K562 (cell line): ENCODE measurements at regions not wholly inside any gene's neighbourhood (a gene's known extent, or its start where the extent isn't known, plus 50 kb on each side); places are given as distances from the start of the nearest gene placed in this dataset.
A peak's percentile ranks its signal among the peaks of the same experiment; 100 is the strongest.
"Not testable (repeated sequence)": the region's sequence is repeated elsewhere in the genome, so short reads cannot be mapped to it uniquely, and the experiment has no call there.

Experiments
- ATAC-seq: fragments of 200-7000 bp; cut with Tn5 transposase; 3 replicates; pipeline ENCODE4 v1.9.1; 2020; ENCODE audit warnings: moderate library complexity
- BruUV-seq: library from RNA; stranded (reverse); fragments of 400-500 nt; replicated peaks from 2 replicates; lab custom pipeline; 2021; lab: Mats Ljungman, UMichigan
- CTCF ChIA-PET: fragments of 300-600 bp; formaldehyde crosslinking; extraction: SDS; loops from one replicate; lab custom pipeline; 2021; ENCODE audit warnings: low intra/inter-chr PET ratio; lab: Yijun Ruan, JAX
- POLR2A ChIA-PET: fragments of 300-600, 350-650 bp; sonication (Branson Sonifier 250); formaldehyde crosslinking; extraction: SDS; loops from one replicate; lab custom pipeline; 2021; ENCODE audit warnings: antibody characterized with exemption, inconsistent platforms; lab: Yijun Ruan, JAX
- DNase-seq, 4 experiments: peaks; one replicate each; pipeline versions ENCODE4 v3.0.0 to v3.0.0-alpha.2; 2011 to 2018; ENCODE audit warnings: low spot score in 3 of 4, mixed read lengths in 3 of 4; ENCODE audit errors: extremely low read depth in 1 of 4
- FAIRE-seq: peaks from 2 replicates; lab custom pipeline; 2011; peaks lifted over from hg19 to GRCh38; lab: Jason Lieb, UNC
- H2AFZ ChIP-seq: 2 replicates; pipeline ENCODE4 v1.6.0; 2011; ENCODE audit warnings: low read depth, low read length, control low read depth, inconsistent platforms
- H3K27ac ChIP-seq: fragments of 200-600 bp; 3 replicates; pipeline ENCODE4 v1.8.0; 2011; ENCODE audit warnings: low read depth, mild to moderate bottlenecking, control low read depth, inconsistent platforms, low read length, moderate library complexity, mixed read lengths; ENCODE audit errors: extremely low read depth
- H3K27me3 ChIP-seq, 2 experiments: fragments of 300-600 bp in 1 of 2; 2 replicates in 1 of 2; 3 replicates in 1 of 2; pipeline versions ENCODE4 v1.6.0 to v1.8.0; 2011; ENCODE audit warnings: inconsistent platforms in 2 of 2, low read length in 2 of 2, mild to moderate bottlenecking in 1 of 2, mixed read lengths in 1 of 2, moderate library complexity in 1 of 2; ENCODE audit not compliant: control insufficient read depth in 2 of 2, insufficient read depth in 2 of 2
- H3K36me3 ChIP-seq: fragments of 300-600 bp; 3 replicates; pipeline ENCODE4 v1.8.0; 2011; ENCODE audit warnings: mild to moderate bottlenecking, low read length, inconsistent platforms; ENCODE audit not compliant: control insufficient read depth, insufficient read depth
- H3K4me1 ChIP-seq, 2 experiments: fragments of 200-600 bp in 1 of 2; replicated peaks in 1 of 2; 2 replicates in 1 of 2; 3 replicates in 1 of 2; pipeline versions ENCODE4 v1.5.1 to v1.8.0; 2011; ENCODE audit warnings: inconsistent platforms in 2 of 2, low read length in 2 of 2, mild to moderate bottlenecking in 1 of 2, mixed read lengths in 1 of 2, moderate library complexity in 1 of 2; ENCODE audit not compliant: control insufficient read depth in 2 of 2, insufficient read depth in 2 of 2
- H3K4me2 ChIP-seq: 2 replicates; pipeline ENCODE4 v1.6.1; 2011; ENCODE audit warnings: low read length, control low read depth, inconsistent platforms, mixed read lengths; ENCODE audit not compliant: insufficient read depth
- H3K4me3 ChIP-seq: fragments of 200-600 bp; sonication (generic), shearing (Covaris generic); 2 replicates; pipeline ENCODE4 v1.5.1; 2016; ENCODE audit warnings: control low read depth, inconsistent platforms
- H3K79me2 ChIP-seq: fragments of 200-600 bp; 3 replicates; pipeline ENCODE4 v1.8.0; 2011; ENCODE audit warnings: low read length, inconsistent platforms; ENCODE audit not compliant: control insufficient read depth, insufficient read depth
- H3K9ac ChIP-seq, 2 experiments: 2 replicates each; pipeline versions ENCODE4 v1.6.0 to v1.6.1; 2011; ENCODE audit warnings: low read depth in 2 of 2, low read length in 2 of 2, control low read depth in 1 of 2, inconsistent platforms in 1 of 2, mild to moderate bottlenecking in 1 of 2, mixed read lengths in 1 of 2; ENCODE audit not compliant: insufficient read depth in 1 of 2
- H3K9me1 ChIP-seq: one replicate; pipeline ENCODE4 v1.6.0; 2011; ENCODE audit warnings: inconsistent platforms, mild to moderate bottlenecking, low read length, moderate library complexity; ENCODE audit not compliant: control insufficient read depth, insufficient read depth
- H3K9me3 ChIP-seq: replicated peaks from 2 replicates; pipeline ENCODE4 v1.5.1; 2011; ENCODE audit warnings: low read depth, low read length, inconsistent platforms; ENCODE audit not compliant: control insufficient read depth, insufficient read depth
- H4K20me1 ChIP-seq: replicated peaks from 2 replicates; pipeline ENCODE4 v1.6.1; 2011; ENCODE audit warnings: low read length, inconsistent platforms, mixed read lengths; ENCODE audit not compliant: control insufficient read depth, insufficient read depth
- HCFC1 ChIP-seq: IDR thresholded peaks from 2 replicates; pipeline ENCODE4 v1.6.1; 2012; ENCODE audit warnings: low read depth, low read length, improper control_type of control experiment
- ILK ChIP-seq: fragments of 450-650 bp; IDR thresholded peaks from 2 replicates; pipeline ENCODE4 v1.6.1; 2016; ENCODE audit warnings: missing genetic modification characterization, low read depth, mild to moderate bottlenecking, missing compliant biosample characterization, moderate library complexity, borderline replicate concordance
- MAFF ChIP-seq: IDR thresholded peaks from 2 replicates; pipeline ENCODE4 v1.6.1; 2012; ENCODE audit warnings: low read length, improper control_type of control experiment
- MECOM ChIP-seq: fragments of 250-450 bp; sonication (Bioruptor Pico); IDR thresholded peaks from 2 replicates; pipeline ENCODE4 v1.8.0; 2022; ENCODE audit warnings: inconsistent platforms
- SMARCC2 ChIP-seq: fragments of 450-650 bp; IDR thresholded peaks from 2 replicates; pipeline ENCODE4 v1.6.1; 2017; ENCODE audit warnings: antibody characterized with exemption, moderate library complexity, mild to moderate bottlenecking, low read depth
- WGBS: fragments of 100-300 bp; shearing (Covaris generic); methylation state at CpG from one replicate; pipeline ENCODE4 v1.1.6; 2016; ENCODE audit warnings: low coverage, mixed read lengths; ENCODE audit not compliant: insufficient coverage; ENCODE audit errors: missing lambda C conversion rate; 5-methylcytosine and 5-hydroxymethylcytosine counted together
- in situ Hi-C: fragments of 300-500 bp; cut with MboI; formaldehyde crosslinking; loops from 4 replicates; pipeline ENCODE4 v1.15.0; 2018; ENCODE audit warnings: inconsistent platforms, mixed read lengths
- intact Hi-C: fragments of 100-400 bp; cut with micrococcal nuclease; formaldehyde crosslinking; loops from 2 replicates; pipeline ENCODE4 v1.14.2; 2022
- TF ChIP-seq, protein P1 (sequence below): fragments of 450-650 bp; IDR thresholded peaks from 2 replicates; pipeline ENCODE4 v1.6.1; 2016; ENCODE audit warnings: low read depth
- TF ChIP-seq, protein P2 (sequence below): sonication (generic); formaldehyde crosslinking; IDR thresholded peaks from 2 replicates; pipeline ENCODE4 v1.5.0; 2020; ENCODE audit warnings: missing genetic modification reagents

DNA sequence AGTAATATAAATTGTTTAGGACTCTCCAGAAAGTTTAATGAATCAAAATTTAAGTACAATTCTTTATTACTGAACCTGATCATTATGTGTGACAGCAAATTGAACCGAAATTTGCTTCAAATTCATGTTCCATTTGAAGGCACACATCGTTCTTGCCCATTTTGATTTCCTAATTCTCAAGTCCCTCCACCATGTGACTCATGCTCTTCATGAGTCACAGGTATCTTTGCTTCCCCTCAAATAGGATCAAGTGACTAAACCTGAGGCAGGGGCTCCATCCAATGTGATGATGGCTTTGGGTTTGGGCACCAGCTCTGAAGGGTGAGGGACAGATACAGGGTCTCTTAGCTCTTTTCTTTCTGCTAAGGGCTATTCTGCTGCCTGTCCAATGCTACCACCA, 86.1 kb downstream of the THSD1 start (continued):
- TF ChIP-seq, protein P1, sequence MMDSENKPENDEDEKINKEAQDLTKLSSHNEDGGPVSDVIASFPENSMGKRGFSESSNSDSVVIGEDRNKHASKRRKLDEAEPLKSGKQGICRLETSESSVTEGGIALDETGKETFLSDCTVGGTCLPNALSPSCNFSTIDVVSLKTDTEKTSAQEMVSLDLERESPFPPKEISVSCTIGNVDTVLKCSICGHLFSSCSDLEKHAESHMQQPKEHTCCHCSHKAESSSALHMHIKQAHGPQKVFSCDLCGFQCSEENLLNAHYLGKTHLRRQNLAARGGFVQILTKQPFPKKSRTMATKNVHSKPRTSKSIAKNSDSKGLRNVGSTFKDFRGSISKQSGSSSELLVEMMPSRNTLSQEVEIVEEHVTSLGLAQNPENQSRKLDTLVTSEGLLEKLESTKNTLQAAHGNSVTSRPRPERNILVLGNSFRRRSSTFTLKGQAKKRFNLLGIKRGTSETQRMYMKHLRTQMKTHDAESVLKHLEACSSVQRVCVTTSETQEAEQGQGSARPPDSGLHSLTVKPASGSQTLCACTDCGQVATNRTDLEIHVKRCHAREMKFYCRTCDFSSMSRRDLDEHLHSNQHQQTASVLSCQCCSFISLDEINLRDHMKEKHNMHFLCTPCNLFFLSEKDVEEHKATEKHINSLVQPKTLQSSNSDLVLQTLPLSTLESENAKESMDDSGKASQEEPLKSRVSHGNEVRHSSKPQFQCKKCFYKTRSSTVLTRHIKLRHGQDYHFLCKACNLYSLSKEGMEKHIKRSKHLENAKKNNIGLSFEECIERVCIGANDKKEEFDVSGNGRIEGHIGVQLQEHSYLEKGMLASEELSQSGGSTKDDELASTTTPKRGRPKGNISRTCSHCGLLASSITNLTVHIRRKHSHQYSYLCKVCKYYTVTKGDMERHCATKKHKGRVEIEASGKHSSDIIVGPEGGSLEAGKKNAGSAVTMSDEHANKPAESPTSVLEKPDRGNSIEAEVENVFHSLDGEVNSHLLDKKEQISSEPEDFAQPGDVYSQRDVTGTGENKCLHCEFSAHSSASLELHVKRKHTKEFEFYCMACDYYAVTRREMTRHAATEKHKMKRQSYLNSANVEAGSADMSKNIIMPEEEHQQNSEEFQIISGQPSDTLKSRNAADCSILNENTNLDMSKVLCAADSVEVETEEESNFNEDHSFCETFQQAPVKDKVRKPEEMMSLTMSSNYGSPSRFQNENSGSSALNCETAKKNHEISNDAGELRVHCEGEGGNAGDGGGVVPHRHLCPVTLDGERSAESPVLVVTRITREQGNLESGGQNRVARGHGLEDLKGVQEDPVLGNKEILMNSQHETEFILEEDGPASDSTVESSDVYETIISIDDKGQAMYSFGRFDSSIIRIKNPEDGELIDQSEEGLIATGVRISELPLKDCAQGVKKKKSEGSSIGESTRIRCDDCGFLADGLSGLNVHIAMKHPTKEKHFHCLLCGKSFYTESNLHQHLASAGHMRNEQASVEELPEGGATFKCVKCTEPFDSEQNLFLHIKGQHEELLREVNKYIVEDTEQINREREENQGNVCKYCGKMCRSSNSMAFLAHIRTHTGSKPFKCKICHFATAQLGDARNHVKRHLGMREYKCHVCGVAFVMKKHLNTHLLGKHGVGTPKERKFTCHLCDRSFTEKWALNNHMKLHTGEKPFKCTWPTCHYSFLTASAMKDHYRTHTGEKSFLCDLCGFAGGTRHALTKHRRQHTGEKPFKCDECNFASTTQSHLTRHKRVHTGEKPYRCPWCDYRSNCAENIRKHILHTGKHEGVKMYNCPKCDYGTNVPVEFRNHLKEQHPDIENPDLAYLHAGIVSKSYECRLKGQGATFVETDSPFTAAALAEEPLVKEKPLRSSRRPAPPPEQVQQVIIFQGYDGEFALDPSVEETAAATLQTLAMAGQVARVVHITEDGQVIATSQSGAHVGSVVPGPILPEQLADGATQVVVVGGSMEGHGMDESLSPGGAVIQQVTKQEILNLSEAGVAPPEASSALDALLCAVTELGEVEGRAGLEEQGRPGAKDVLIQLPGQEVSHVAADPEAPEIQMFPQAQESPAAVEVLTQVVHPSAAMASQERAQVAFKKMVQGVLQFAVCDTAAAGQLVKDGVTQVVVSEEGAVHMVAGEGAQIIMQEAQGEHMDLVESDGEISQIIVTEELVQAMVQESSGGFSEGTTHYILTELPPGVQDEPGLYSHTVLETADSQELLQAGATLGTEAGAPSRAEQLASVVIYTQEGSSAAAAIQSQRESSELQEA: no peak
- TF ChIP-seq HCFC1 (no peak), MECOM (CRISPR knock-in tag) (no peak), ILK (no peak), MAFF (no peak), SMARCC2 (no peak)
- TF ChIP-seq, protein P2, sequence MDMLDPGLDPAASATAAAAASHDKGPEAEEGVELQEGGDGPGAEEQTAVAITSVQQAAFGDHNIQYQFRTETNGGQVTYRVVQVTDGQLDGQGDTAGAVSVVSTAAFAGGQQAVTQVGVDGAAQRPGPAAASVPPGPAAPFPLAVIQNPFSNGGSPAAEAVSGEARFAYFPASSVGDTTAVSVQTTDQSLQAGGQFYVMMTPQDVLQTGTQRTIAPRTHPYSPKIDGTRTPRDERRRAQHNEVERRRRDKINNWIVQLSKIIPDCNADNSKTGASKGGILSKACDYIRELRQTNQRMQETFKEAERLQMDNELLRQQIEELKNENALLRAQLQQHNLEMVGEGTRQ (CRISPR knock-in tag): no peak

DNA sequence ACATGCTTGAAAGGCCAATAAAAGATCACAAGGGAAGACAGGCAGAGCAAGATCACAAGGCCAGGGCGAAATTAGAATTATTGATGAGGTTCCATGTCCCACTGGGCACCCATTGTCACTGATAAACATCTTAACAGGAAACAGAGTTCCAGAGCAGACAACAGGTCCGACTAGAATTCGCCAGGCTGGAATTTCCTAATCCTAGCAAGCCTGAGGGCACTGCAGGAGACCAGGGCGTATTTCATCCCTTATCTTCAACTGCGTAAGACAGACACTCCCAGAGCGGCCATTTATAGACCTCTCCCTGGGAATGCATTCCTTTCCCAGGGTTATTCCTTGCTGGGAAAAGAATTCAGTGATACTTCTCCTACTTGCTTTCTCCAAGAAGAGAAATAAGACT, 96.1 kb downstream of the THSD1 start:
- FAIRE-seq, H3K4me3 ChIP-seq, intact Hi-C loops, H3K9ac ChIP-seq, H4K20me1 ChIP-seq, H3K36me3 ChIP-seq, H3K79me2 ChIP-seq, H3K4me1 ChIP-seq, ATAC-seq, in situ Hi-C loops, BruUV-seq, CTCF ChIA-PET, H3K27ac ChIP-seq, POLR2A ChIA-PET, H3K27me3 ChIP-seq, H3K4me2 ChIP-seq, H3K9me1 ChIP-seq, DNase-seq, H2AFZ ChIP-seq, H3K9me3 ChIP-seq: not testable (repeated sequence)
- 36% methylated on average over 6 of the region's 6 CpGs for WGBS

DNA sequence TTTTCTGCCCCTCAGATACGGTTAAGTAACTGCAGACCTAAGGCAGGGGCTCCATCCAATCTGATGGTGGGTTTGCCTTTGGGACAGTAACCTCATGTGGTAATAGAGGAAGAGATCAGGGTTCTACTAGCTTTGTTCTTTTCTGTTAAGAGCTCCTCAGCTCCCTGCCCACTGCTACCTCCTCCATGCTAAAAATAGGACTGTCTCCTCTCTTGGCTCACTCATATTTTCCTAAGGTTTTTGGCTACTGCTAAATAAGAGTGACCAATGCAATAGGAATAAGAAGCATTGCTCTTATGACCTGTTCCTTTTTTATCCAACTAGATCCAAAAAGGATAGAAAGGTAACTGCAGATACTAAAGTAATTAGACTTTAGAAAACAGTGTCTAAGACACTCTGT, 99.6 kb downstream of the THSD1 start:
- H3K4me2 ChIP-seq, ATAC-seq, H3K9me3 ChIP-seq, H3K36me3 ChIP-seq, H3K79me2 ChIP-seq, H3K27ac ChIP-seq, H3K9ac ChIP-seq, POLR2A ChIA-PET, H3K4me1 ChIP-seq, CTCF ChIA-PET, BruUV-seq, in situ Hi-C loops, H3K4me3 ChIP-seq, H2AFZ ChIP-seq, DNase-seq, H3K27me3 ChIP-seq, H4K20me1 ChIP-seq, intact Hi-C loops, H3K9me1 ChIP-seq: not testable (repeated sequence)
- no CpG with 5 or more reads among the region's 1 CpG for WGBS
- FAIRE-seq: peak; percentile 40
